ENCODE measurements at regions not wholly inside any gene's neighbourhood (a gene's known extent, or its start where the extent isn't known, plus 50 kb on each side); places are given as distances from the start of the nearest gene placed in this dataset.
A peak's percentile ranks its signal among the peaks of the same experiment; 100 is the strongest.

GRCh38 chr6:113632220-113632864 lies 224.8 kb upstream of the MARCKS start:
- Histone ChIP-seq H3K27me3 (ENCODE audit: control insufficient read depth in 4 of 4, insufficient read depth in 4 of 4, low read length in 3 of 4) (no peaks in the 10 kb centered on the region), H3K9ac (ENCODE audit: low read depth in 1 of 2, low read length in 2 of 2) (peak overlapping the region in 1 of 2 donors; percentile 45), H3K4me3 (ENCODE audit: low read depth in 1 of 3, low read length in 3 of 3) (peak overlapping the region in 1 of 3 donors; percentile 23), H3K9me3 (ENCODE audit: control insufficient read depth in 4 of 4, low read length in 3 of 4) (no peaks in the 10 kb centered on the region), H3K4me1 (ENCODE audit: control insufficient read depth in 4 of 4, insufficient read depth in 4 of 4, low read length in 3 of 4) (peaks cover 0 to 7% (median 1%) of the 10 kb centered on the region in 4 donors), H3K36me3 (ENCODE audit: control insufficient read depth in 4 of 4, insufficient read depth in 3 of 4, low read depth in 1 of 4, low read length in 3 of 4) (no peaks in the 10 kb centered on the region), H3K27ac (ENCODE audit: low read depth in 1 of 2, low read length in 2 of 2) (peak overlapping the region; percentile 71 to 74)
- 39% methylated on average over 8 of the region's 8 CpGs for WGBS
- no peak for TF ChIP-seq NR2F2 (IDR thresholded peaks at IDR 0.05)
- no peak for TF ChIP-seq FOXA1 (IDR thresholded peaks at IDR 0.05)
- no peak for TF ChIP-seq FOXA2 (IDR thresholded peaks at IDR 0.05)
- TF ChIP-seq HNF4A (conservative IDR thresholded peaks at IDR 0.05) = peak in 1 of 2 donors; percentile 10
- TF ChIP-seq, protein P1, sequence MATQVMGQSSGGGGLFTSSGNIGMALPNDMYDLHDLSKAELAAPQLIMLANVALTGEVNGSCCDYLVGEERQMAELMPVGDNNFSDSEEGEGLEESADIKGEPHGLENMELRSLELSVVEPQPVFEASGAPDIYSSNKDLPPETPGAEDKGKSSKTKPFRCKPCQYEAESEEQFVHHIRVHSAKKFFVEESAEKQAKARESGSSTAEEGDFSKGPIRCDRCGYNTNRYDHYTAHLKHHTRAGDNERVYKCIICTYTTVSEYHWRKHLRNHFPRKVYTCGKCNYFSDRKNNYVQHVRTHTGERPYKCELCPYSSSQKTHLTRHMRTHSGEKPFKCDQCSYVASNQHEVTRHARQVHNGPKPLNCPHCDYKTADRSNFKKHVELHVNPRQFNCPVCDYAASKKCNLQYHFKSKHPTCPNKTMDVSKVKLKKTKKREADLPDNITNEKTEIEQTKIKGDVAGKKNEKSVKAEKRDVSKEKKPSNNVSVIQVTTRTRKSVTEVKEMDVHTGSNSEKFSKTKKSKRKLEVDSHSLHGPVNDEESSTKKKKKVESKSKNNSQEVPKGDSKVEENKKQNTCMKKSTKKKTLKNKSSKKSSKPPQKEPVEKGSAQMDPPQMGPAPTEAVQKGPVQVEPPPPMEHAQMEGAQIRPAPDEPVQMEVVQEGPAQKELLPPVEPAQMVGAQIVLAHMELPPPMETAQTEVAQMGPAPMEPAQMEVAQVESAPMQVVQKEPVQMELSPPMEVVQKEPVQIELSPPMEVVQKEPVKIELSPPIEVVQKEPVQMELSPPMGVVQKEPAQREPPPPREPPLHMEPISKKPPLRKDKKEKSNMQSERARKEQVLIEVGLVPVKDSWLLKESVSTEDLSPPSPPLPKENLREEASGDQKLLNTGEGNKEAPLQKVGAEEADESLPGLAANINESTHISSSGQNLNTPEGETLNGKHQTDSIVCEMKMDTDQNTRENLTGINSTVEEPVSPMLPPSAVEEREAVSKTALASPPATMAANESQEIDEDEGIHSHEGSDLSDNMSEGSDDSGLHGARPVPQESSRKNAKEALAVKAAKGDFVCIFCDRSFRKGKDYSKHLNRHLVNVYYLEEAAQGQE (IDR thresholded peaks at IDR 0.05) = no peak
- no peak for TF ChIP-seq GABPA (IDR thresholded peaks at IDR 0.05 in 1 of 2, conservative IDR thresholded peaks at IDR 0.05 in 1 of 2)
- TF ChIP-seq SP1 (IDR thresholded peaks at IDR 0.05) = no peak
- TF ChIP-seq YY1 (IDR thresholded peaks at IDR 0.05) = no peak
- peak in 1 of 2 donors; percentile 28 for TF ChIP-seq RXRA (IDR thresholded peaks at IDR 0.05)
- TF ChIP-seq RAD21 (IDR thresholded peaks at IDR 0.05) = peak in 1 of 2 donors; percentile 5
- TF ChIP-seq, protein P2, sequence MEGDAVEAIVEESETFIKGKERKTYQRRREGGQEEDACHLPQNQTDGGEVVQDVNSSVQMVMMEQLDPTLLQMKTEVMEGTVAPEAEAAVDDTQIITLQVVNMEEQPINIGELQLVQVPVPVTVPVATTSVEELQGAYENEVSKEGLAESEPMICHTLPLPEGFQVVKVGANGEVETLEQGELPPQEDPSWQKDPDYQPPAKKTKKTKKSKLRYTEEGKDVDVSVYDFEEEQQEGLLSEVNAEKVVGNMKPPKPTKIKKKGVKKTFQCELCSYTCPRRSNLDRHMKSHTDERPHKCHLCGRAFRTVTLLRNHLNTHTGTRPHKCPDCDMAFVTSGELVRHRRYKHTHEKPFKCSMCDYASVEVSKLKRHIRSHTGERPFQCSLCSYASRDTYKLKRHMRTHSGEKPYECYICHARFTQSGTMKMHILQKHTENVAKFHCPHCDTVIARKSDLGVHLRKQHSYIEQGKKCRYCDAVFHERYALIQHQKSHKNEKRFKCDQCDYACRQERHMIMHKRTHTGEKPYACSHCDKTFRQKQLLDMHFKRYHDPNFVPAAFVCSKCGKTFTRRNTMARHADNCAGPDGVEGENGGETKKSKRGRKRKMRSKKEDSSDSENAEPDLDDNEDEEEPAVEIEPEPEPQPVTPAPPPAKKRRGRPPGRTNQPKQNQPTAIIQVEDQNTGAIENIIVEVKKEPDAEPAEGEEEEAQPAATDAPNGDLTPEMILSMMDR (IDR thresholded peaks at IDR 0.05; ENCODE audit: low read depth, low read length, missing input control) = no peak
- no peak for TF ChIP-seq HNF4G (IDR thresholded peaks at IDR 0.05)
- TF ChIP-seq, protein P3, sequence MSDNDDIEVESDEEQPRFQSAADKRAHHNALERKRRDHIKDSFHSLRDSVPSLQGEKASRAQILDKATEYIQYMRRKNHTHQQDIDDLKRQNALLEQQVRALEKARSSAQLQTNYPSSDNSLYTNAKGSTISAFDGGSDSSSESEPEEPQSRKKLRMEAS (IDR thresholded peaks at IDR 0.05) = no peak
- no peak for TF ChIP-seq ATF3 (IDR thresholded peaks at IDR 0.05)
- no peak for TF ChIP-seq ZBTB33 (IDR thresholded peaks at IDR 0.05)
- TF ChIP-seq JUND (IDR thresholded peaks at IDR 0.05) = peak in 1 of 2 donors; percentile 36
- TF ChIP-seq EGR1 (IDR thresholded peaks at IDR 0.05; ENCODE audit: low read depth in 2 of 2) = no peak
- TF ChIP-seq TAF1 (conservative IDR thresholded peaks at IDR 0.05) = no peak
- DNase-seq (ENCODE audit: low spot score) = no peak
